OCI-LY1 (cell line): ENCODE measurements at regions not wholly inside any gene's neighbourhood (a gene's known extent, or its start where the extent isn't known, plus 50 kb on each side); places are given as distances from the start of the nearest gene placed in this dataset.

Source experiments
- H2AFZ ChIP-seq: fragments of 200-600 bp; sonication (generic), shearing (Covaris generic); 2 replicates; pipeline ENCODE4 v1.6.0; 2014; ENCODE audit warnings: antibody characterized with exemption, mild to moderate bottlenecking, low read length
- H3F3A ChIP-seq: fragments of 200-600 bp; sonication (generic), shearing (Covaris generic); 2 replicates; pipeline ENCODE4 v1.6.0; 2014; ENCODE audit warnings: mild to moderate bottlenecking, antibody characterized with exemption, low read length, moderate library complexity; ENCODE audit not compliant: insufficient read depth
- H3K27ac ChIP-seq: fragments of 200-600 bp; sonication (generic); 2 replicates; pipeline ENCODE4 v1.5.1; 2014; ENCODE audit warnings: low read length, mixed run types, mild to moderate bottlenecking, low read depth; ENCODE audit not compliant: poor library complexity, severe bottlenecking
- H3K27me3 ChIP-seq: fragments of 200-600 bp; sonication (generic); 2 replicates; pipeline ENCODE4 v1.6.0; 2014; ENCODE audit warnings: antibody characterized with exemption, mild to moderate bottlenecking, low read length, moderate library complexity; ENCODE audit not compliant: insufficient read depth
- H3K36me3 ChIP-seq: fragments of 200-600 bp; sonication (generic); 2 replicates; pipeline ENCODE4 v1.6.1; 2014; ENCODE audit warnings: mild to moderate bottlenecking, antibody characterized with exemption, low read length, moderate library complexity, mixed read lengths; ENCODE audit not compliant: insufficient read depth
- H3K4me1 ChIP-seq: fragments of 200-600 bp; sonication (generic); 2 replicates; pipeline ENCODE4 v1.5.1; 2014; ENCODE audit warnings: mild to moderate bottlenecking, low read length, moderate library complexity; ENCODE audit not compliant: insufficient read depth, severe bottlenecking
- H3K4me2 ChIP-seq: fragments of 200-600 bp; sonication (generic), shearing (Covaris generic); 2 replicates; pipeline ENCODE4 v1.6.1; 2014; ENCODE audit warnings: low read length
- H3K4me3 ChIP-seq: fragments of 200-600 bp; sonication (generic); 2 replicates; pipeline ENCODE4 v1.5.1; 2014; ENCODE audit warnings: low read length, low read depth, mild to moderate bottlenecking, mixed read lengths; ENCODE audit not compliant: poor library complexity, severe bottlenecking
- H3K79me2 ChIP-seq: fragments of 200-600 bp; shearing (Covaris generic); 2 replicates; pipeline ENCODE4 v1.6.1; 2016; ENCODE audit warnings: mixed run types, low read length, mixed read lengths; ENCODE audit not compliant: insufficient read depth
- H3K9ac ChIP-seq: fragments of 200-600 bp; sonication (generic), shearing (Covaris generic); 2 replicates; pipeline ENCODE4 v1.6.1; 2014; ENCODE audit warnings: mild to moderate bottlenecking, low read length, mixed read lengths
- H3K9me2 ChIP-seq: fragments of 200-600 bp; sonication (generic), shearing (Covaris generic); 2 replicates; pipeline ENCODE4 v1.6.1; 2014; ENCODE audit warnings: low read depth, mild to moderate bottlenecking, low read length, mixed read lengths
- H3K9me3 ChIP-seq: fragments of 200-600 bp; shearing (Covaris generic); 2 replicates; pipeline ENCODE4 v1.6.1; 2014; ENCODE audit warnings: low read length, mixed read lengths
- H4K20me1 ChIP-seq: fragments of 200-600 bp; sonication (generic), shearing (Covaris generic); 2 replicates; pipeline ENCODE4 v1.6.0; 2016; ENCODE audit warnings: mild to moderate bottlenecking, low read length; ENCODE audit not compliant: insufficient read depth
- CTCF ChIP-seq: fragments of 200-600 bp; sonication (generic), shearing (Covaris generic); IDR thresholded peaks from 2 replicates; pipeline ENCODE4 v1.5.1; 2017; ENCODE audit warnings: mild to moderate bottlenecking, antibody characterized with exemption, low read length, moderate library complexity, mixed read lengths
- EZH2 ChIP-seq: fragments of 200-600 bp; sonication (generic), shearing (Covaris generic); IDR thresholded peaks from 2 replicates; pipeline ENCODE4 v1.8.0; 2017; ENCODE audit warnings: borderline replicate concordance, mixed run types, mild to moderate bottlenecking, antibody characterized with exemption, low read length, moderate library complexity, mixed read lengths

GRCh38 chr3:176426371-176426770 is 770.9 kb downstream of the TBL1XR1 start:
- no peaks in the 10 kb centered on the region for H3K9me3 ChIP-seq
- H3K4me1 ChIP-seq, result no peaks in the 10 kb centered on the region
- no peaks in the 10 kb centered on the region for H3F3A ChIP-seq
- no peaks in the 10 kb centered on the region for H4K20me1 ChIP-seq
- H3K4me3 ChIP-seq, result no peak overlapping the region
- H3K27ac ChIP-seq, result no peak overlapping the region
- H3K4me2 ChIP-seq, result no peak overlapping the region
- no peak overlapping the region for H2AFZ ChIP-seq
- H3K79me2 ChIP-seq, result no peaks in the 10 kb centered on the region
- TF ChIP-seq EZH2 (no peak), CTCF (no peak)
- H3K27me3 ChIP-seq, result no peaks in the 10 kb centered on the region
- no peak overlapping the region for H3K9ac ChIP-seq
- no peaks in the 10 kb centered on the region for H3K9me2 ChIP-seq
- no peaks in the 10 kb centered on the region for H3K36me3 ChIP-seq

- Histone ChIP-seq H3K9ac (no peak overlapping the region), H3K27ac (no peak overlapping the region), H4K20me1 (no peaks in the 10 kb centered on the region), H3K36me3 (no peaks in the 10 kb centered on the region), H3K27me3 (no peaks in the 10 kb centered on the region), H3K4me2 (no peak overlapping the region), H3K9me2 (no peaks in the 10 kb centered on the region), H3K4me1 (no peaks in the 10 kb centered on the region), H3K79me2 (no peaks in the 10 kb centered on the region), H2AFZ (no peak overlapping the region), H3K4me3 (no peak overlapping the region), H3F3A (no peaks in the 10 kb centered on the region), H3K9me3 (no peaks in the 10 kb centered on the region)
- TF ChIP-seq CTCF (no peak), EZH2 (no peak)
Measured at GRCh38 chr3:176416870-176417269, 780.4 kb downstream of the TBL1XR1 start.

GRCh38 chr3:176415661-176416295 is 781.5 kb downstream of the TBL1XR1 start:
- no peaks in the 10 kb centered on the region for H3K27me3 ChIP-seq
- TF ChIP-seq EZH2, result no peak
- no peak for TF ChIP-seq CTCF
- H3K79me2 ChIP-seq, result no peaks in the 10 kb centered on the region
- H3K4me2 ChIP-seq, result no peak overlapping the region
- no peak overlapping the region for H3K27ac ChIP-seq
- H3K4me3 ChIP-seq, result no peak overlapping the region
- H3K4me1 ChIP-seq, result no peaks in the 10 kb centered on the region
- no peaks in the 10 kb centered on the region for H3K9me2 ChIP-seq
- H3F3A ChIP-seq, result no peaks in the 10 kb centered on the region
- H4K20me1 ChIP-seq, result no peaks in the 10 kb centered on the region
- no peak overlapping the region for H3K9ac ChIP-seq
- no peak overlapping the region for H2AFZ ChIP-seq
- no peaks in the 10 kb centered on the region for H3K36me3 ChIP-seq
- H3K9me3 ChIP-seq, result no peaks in the 10 kb centered on the region
